ENCODE measurements at regions not wholly inside any gene's neighbourhood (a gene's known extent, or its start where the extent isn't known, plus 50 kb on each side); places are given as distances from the start of the nearest gene placed in this dataset.

DNA sequence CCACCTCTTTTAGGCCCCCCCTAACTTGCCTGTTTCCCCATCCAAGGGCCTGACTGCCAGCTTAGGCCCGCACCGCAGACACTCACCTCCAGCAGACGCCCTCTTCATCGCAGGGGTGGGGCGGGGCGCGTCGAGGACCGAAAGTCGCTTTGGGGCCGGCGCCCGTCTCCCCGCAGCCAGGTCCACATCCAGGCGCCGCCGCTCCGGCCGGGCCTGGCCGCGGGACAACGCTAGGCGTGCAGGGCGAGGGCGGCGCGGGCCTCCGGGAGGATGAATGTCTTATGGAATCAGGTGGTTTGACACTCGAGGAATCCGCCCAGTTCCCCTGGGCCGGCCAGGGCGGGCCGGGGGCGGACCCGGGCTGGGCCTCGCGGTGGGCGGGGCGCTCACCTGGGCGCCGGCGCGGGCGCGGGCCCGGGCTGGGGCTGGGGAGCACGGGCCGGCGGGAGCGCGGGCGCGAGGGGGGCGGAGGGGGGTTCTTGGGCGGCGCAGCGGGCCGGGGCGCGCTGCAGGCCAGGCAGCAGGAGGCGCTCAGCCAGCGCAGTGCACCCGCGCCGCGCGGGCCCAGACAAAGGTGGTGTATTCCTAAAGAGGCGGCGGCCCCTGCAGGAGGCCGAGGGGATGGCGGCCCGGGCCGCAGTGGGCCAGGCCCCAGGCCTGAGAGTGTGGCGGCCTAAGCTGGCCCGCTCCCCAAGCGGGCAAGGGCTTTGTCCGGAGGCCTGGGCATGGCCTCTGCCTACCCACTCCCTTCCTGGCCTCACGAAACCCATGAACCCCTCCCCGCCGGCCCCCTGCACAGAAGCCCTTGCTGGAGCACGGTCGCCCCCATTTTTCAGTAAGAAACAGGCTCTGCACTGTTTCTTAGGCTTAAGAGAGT lies 177.6 kb downstream of the IGLL1 start:
- WGBS, 2 experiments (ENCODE audit: extremely low coverage in 2 of 2, insufficient read length in 1 of 2), result 8% methylated on average over 39 of the region's 82 CpGs; no CpG with 5 or more reads in 1 of the 2 experiments
- dilution Hi-C loops (cut with HindIII; ENCODE audit: low sequenced_read_pairs, unreplicated experiment), result no loop called here

More for the DNA sequence above, 177.6 kb downstream of the IGLL1 start:
- peaks cover 1% of the 10 kb centered on the region; the same call in 1 of the 2 replicates for H3K27me3 ChIP-seq (ENCODE audit: control insufficient read depth, insufficient read depth, low read length)
- H3K79me1 ChIP-seq (ENCODE audit: low read depth in 1 of 2, low read length in 2 of 2), result no peaks in the 10 kb centered on the region
- ATAC-seq (ENCODE audit: low read depth), result peak; percentile 65
- H2AK9ac ChIP-seq (replicated peaks; ENCODE audit: low read depth, low read length, poor library complexity), result no peak overlapping the region
- no peak overlapping the region for H3K14ac ChIP-seq (replicated peaks; ENCODE audit: low read depth, low read length)
- no TSS peak for BruUV-seq (replicated peaks)
- no peaks in the 10 kb centered on the region for H3K9me3 ChIP-seq (ENCODE audit: control insufficient read depth, insufficient read depth, low read length)
- no peak overlapping the region for H3K27ac ChIP-seq (ENCODE audit: insufficient read depth, low read length)
- in situ Hi-C loops (cut with MboI; ENCODE audit: low sequenced_read_pairs) (no loop called here), intact Hi-C loops (cut with micrococcal nuclease) (loop anchor here (5.0 kb wide), 2 partner anchors 120 to 135 kb away; no protein-coding TSS in a partner anchor)
- peak overlapping the region; percentile 75 for H2AFZ ChIP-seq (replicated peaks; ENCODE audit: low read length, poor library complexity)
- no peaks in the 10 kb centered on the region for H4K20me1 ChIP-seq (ENCODE audit: insufficient read depth, low read length)
- no peaks in the 10 kb centered on the region for H3K9me1 ChIP-seq (ENCODE audit: insufficient read depth, low read length)
- no peak overlapping the region for H3K9ac ChIP-seq (ENCODE audit: low read depth, low read length)
- no peak overlapping the region for H3K4ac ChIP-seq (ENCODE audit: low read depth, low read length)
- no peak overlapping the region for H3K4me3 ChIP-seq (ENCODE audit: insufficient read depth, low read depth, low read length)
- no peak overlapping the region for H3K56ac ChIP-seq (ENCODE audit: extremely low read depth, insufficient read depth, low read length)
- H4K5ac ChIP-seq (ENCODE audit: low read depth, low read length), result no peak overlapping the region
- no peak overlapping the region for H3K23ac ChIP-seq (ENCODE audit: low read depth, low read length)
- no peak overlapping the region for H2BK15ac ChIP-seq (ENCODE audit: low read depth, low read length)
- H3K36me3 ChIP-seq (ENCODE audit: control insufficient read depth, insufficient read depth, low read length), result no peaks in the 10 kb centered on the region
- TF ChIP-seq, protein P1, sequence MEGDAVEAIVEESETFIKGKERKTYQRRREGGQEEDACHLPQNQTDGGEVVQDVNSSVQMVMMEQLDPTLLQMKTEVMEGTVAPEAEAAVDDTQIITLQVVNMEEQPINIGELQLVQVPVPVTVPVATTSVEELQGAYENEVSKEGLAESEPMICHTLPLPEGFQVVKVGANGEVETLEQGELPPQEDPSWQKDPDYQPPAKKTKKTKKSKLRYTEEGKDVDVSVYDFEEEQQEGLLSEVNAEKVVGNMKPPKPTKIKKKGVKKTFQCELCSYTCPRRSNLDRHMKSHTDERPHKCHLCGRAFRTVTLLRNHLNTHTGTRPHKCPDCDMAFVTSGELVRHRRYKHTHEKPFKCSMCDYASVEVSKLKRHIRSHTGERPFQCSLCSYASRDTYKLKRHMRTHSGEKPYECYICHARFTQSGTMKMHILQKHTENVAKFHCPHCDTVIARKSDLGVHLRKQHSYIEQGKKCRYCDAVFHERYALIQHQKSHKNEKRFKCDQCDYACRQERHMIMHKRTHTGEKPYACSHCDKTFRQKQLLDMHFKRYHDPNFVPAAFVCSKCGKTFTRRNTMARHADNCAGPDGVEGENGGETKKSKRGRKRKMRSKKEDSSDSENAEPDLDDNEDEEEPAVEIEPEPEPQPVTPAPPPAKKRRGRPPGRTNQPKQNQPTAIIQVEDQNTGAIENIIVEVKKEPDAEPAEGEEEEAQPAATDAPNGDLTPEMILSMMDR (conservative IDR thresholded peaks at IDR 0.05; ENCODE audit: low read depth, low read length), result peak; percentile 49
- TF ChIP-seq, protein P2, sequence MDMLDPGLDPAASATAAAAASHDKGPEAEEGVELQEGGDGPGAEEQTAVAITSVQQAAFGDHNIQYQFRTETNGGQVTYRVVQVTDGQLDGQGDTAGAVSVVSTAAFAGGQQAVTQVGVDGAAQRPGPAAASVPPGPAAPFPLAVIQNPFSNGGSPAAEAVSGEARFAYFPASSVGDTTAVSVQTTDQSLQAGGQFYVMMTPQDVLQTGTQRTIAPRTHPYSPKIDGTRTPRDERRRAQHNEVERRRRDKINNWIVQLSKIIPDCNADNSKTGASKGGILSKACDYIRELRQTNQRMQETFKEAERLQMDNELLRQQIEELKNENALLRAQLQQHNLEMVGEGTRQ (IDR thresholded peaks at IDR 0.05; ENCODE audit: low read depth, low read length), result no peak
- TF ChIP-seq CHD1 (IDR thresholded peaks at IDR 0.05; ENCODE audit: low read depth, low read length) (no peak), FOS (IDR thresholded peaks at IDR 0.05; ENCODE audit: low read depth, low read length) (no peak), MXI1 (IDR thresholded peaks at IDR 0.05; ENCODE audit: borderline replicate concordance, low read depth, low read length) (no peak), MAFK (IDR thresholded peaks at IDR 0.05; ENCODE audit: low read depth, low read length) (no peak), SMC3 (IDR thresholded peaks at IDR 0.05; ENCODE audit: low read depth, low read length) (peak; percentile 24), RAD21 (IDR thresholded peaks at IDR 0.05; ENCODE audit: low read length) (peak; percentile 37), MAZ (IDR thresholded peaks at IDR 0.05; ENCODE audit: borderline replicate concordance, low read depth, low read length) (no peak), BHLHE40 (IDR thresholded peaks at IDR 0.05; ENCODE audit: low read depth, low read length) (no peak), RFX5 (IDR thresholded peaks at IDR 0.05; ENCODE audit: low read depth, low read length) (no peak), CEBPB (IDR thresholded peaks at IDR 0.05; ENCODE audit: low read depth, low read length) (no peak)
- peaks cover 4% of the 10 kb centered on the region; the same call in 1 of the 2 replicates for H3K4me1 ChIP-seq (ENCODE audit: control insufficient read depth, insufficient read depth, low read length)
- no peak overlapping the region for H4K8ac ChIP-seq (ENCODE audit: low read depth in 2 of 2, low read length in 2 of 2)
- ChIA-PET POLR2A (ENCODE audit: unreplicated experiment) (no interaction called here), CTCF (no interaction called here)
- H4K91ac ChIP-seq (ENCODE audit: insufficient read depth, low read depth, low read length), result no peak overlapping the region
- no peak overlapping the region for H3K18ac ChIP-seq (ENCODE audit: low read depth, low read length)
- peak; percentile 19 for DNase-seq
- no peak overlapping the region for H2AK5ac ChIP-seq (ENCODE audit: low read depth, low read length)
- no peak overlapping the region for H2BK120ac ChIP-seq (ENCODE audit: low read depth, low read length)
- H3K4me2 ChIP-seq (ENCODE audit: low read depth, low read length), result no peak overlapping the region
- no peak overlapping the region for H2BK20ac ChIP-seq (ENCODE audit: low read depth, low read length)
- no peak overlapping the region for H2BK5ac ChIP-seq (ENCODE audit: low read depth, low read length, poor library complexity, severe bottlenecking)

Measured in IMR-90 (cell line).